ENCODE measurements at regions not wholly inside any gene's neighbourhood (a gene's known extent, or its start where the extent isn't known, plus 50 kb on each side); places are given as distances from the start of the nearest gene placed in this dataset.

- no peak for TF ChIP-seq CTCF (IDR thresholded peaks at IDR 0.05 in 8 of 11, conservative IDR thresholded peaks at IDR 0.05 in 3 of 11)
- TF ChIP-seq POLR2AphosphoS5 (IDR thresholded peaks at IDR 0.05): no peak
- no peak for TF ChIP-seq POLR2A (IDR thresholded peaks at IDR 0.05)
Measured at GRCh38 chr7:140237390-140237789, 60.6 kb upstream of the KDM7A start.
